HG03196 (cell line): ENCODE measurements at regions not wholly inside any gene's neighbourhood (a gene's known extent, or its start where the extent isn't known, plus 50 kb on each side); places are given as distances from the start of the nearest gene placed in this dataset.

Source experiments
- ATAC-seq: cut with Tn5 transposase; IDR thresholded peaks from one replicate; pipeline ENCODE4 v1.9.1; 2021; ENCODE audit not compliant: unreplicated experiment

- no peak for ATAC-seq
These were observed 69.8 kb upstream of the NKX2-2 start for GRCh38 chr20:21583486-21584168.

DNA sequence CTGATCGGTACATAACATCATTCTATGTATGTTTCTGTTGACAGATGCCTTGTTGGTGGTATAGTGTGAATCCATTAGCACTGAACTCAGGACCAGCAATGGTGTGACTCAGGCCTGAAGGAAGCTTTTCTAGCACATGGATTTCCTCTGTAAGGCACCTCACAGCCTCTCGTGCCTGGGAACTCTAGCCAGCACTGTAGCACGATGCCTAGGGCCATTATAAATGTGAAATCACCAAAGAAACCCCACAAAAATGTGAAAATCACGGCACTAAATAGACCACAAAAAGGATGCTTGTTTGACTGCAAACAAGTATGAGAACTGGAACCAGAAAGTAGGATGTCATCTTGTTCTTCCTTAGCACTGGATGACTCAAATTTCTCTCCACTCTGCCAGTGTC lies 63.7 kb upstream of the NKX2-2 start:
- ATAC-seq: no peak

DNA sequence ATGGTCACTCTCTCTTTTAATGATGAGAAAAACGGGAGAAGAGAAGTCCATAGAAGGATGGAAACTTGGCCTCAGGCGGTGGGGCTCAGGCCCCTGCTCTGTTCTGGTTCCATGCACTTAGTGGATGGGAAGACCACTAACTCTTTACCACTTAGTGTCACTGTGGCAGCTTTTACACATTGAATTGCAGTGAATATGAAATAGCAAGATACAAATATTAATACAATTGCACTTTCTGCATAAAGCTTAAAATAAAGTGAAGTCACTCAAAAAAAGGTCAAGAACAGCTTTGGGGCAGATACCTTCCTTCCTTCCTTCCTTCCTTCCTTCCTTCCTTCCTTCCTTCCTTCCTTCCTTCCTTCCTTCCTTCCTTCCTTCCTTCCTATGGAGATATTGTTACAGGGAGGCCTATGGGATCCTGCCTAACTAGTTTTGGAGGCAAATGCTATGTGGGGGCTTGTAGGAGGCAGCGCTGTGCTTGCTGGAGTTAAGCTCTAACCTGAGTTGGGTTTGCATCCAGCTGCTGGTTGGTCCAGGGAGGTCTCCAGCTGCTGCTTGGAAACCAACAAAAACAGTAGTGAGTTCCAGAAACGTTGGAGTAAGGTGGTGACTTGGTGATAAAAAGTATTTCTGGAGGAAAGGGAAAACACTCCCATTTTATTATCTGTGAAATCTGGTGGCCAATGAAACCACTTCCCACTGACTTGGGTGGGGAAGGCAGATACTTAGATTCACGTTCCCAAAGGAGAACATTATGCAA lies 62.3 kb upstream of the NKX2-2 start:
- no peak for ATAC-seq

DNA sequence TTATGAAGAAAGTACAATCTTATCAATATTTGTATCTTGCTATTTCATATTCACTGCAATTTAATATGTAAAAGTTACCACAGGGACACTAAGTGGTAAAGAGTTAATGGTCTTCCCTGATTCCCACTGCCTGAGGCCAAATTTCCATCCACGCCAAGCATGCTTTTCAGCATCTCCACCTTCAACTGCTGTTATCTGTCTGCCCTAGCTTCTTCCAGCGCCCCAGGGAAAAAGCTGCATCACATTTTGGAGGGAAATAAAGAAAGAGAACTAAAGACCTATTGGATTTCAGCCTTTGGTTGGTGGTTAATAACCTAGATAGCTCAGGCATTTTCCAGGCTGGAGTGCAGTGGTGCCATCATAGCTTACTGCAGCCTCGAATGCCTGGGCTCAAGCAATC lies 61.3 kb upstream of the NKX2-2 start:
- ATAC-seq: no peak

- no peak for ATAC-seq
These were observed 60.6 kb upstream of the NKX2-2 start for GRCh38 chr20:21574443-21574842.

DNA sequence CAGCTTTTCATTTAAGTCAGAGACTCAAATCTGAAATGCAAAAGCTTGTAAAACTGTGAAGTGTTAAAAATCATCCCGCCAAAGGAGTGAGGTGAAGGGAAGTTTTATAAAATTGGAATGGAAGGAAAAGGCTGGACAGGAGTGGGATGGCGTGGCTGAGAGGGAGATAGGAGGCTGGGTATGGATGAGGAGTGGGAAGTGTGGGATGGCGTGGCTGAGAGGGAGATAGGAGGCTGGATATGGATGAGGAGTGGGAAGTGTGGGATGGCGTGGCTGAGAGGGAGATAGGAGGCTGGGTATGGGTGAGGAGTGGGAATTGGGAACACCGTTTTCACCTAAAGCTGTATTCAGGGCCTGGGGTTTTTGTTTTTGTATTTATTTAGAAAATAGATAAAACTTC lies 59.4 kb upstream of the NKX2-2 start:
- ATAC-seq: no peak

DNA sequence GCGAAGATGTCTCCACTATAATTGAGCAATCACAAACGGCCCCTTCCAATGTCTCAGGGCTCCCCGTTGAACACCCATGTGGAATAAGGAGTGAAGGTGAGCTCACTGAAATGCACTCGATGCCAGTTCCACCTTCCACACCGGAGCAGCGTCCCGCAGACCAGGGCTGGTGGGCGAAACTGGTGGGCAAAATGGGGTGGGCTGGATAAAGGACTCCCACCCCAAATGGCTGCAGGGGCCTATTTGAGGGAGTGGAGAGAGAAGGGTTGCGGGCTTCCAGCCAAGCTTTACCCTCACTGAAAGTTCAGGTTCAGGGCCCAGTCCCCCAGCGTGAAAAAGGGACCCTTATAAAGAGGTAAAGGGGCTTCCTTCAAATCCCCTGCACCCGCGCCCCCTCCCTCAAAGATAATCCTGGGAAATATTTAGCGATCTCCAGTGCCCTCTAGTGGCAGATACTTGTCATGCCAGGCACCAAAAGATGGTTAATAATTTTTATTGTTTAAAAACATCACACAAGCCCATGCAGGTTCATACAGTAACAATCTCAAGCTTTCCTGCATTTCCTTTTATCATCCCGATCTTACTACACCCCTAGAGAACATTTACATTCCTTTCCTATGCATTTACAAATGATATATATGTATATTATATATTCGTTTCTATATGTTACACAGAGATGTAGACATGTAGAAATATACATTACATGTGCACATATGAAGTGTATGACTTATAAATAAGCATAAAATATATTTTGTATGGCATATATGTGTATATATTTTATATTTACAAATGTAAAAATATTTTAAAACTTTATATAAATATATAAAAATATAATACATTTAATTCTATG lies 58.2 kb upstream of the NKX2-2 start:
- no peak for ATAC-seq

GRCh38 chr20:21570285-21570992 lies 56.6 kb upstream of the NKX2-2 start:
- no peak for ATAC-seq

- no peak for ATAC-seq
These were observed 55.7 kb upstream of the NKX2-2 start for GRCh38 chr20:21569586-21569985.

DNA sequence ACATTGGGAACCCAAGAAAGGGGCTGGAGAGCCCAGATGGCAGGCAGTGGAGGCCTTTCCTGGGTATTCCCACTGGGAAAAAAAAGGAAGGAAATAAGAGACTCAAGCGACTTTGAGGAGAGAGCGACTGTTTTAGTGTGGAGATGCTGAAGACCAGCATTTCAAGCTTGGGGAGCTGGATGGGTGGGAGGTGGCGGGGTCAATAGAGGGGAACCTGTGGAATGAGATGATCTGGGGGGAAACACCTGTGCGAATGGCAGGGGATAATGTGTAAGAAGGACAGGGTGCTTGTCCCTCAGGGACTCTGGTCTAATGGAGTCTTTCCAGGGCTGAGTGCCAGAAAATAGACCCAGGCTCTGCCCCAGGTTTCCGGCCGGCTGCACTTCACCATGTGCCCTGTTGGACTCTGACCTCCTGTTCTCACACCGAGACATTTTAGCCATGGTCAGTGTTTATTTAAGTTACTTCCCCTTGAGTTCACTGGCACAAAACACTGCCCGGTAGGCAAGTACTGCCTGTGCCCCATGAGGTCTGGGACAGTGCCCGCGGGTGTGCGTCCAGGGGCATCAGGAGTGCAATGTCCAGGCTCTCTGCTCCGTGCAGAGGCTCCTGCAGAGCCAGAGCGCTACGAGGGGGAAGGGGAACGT lies 50.4 kb upstream of the NKX2-2 start:
- no peak for ATAC-seq
